Adipocyte (in vitro differentiated cells): ENCODE measurements at regions not wholly inside any gene's neighbourhood (a gene's known extent, or its start where the extent isn't known, plus 50 kb on each side); places are given as distances from the start of the nearest gene placed in this dataset.

Experiments used
- DNase-seq: peaks from one replicate; pipeline ENCODE4 v3.0.0-alpha.2; 2015; ENCODE audit warnings: low read depth
- H3K27me3 ChIP-seq: replicated peaks from 2 replicates; pipeline ENCODE4 v1.7.0; 2013; ENCODE audit warnings: mild to moderate bottlenecking, low read length, moderate library complexity; ENCODE audit not compliant: control insufficient read depth, insufficient read depth
- H3K36me3 ChIP-seq: 2 replicates; pipeline ENCODE4 v1.7.0; 2013; ENCODE audit warnings: low read length, mild to moderate bottlenecking, moderate library complexity; ENCODE audit not compliant: control insufficient read depth, insufficient read depth, severe bottlenecking
- H3K4me1 ChIP-seq: 2 replicates; pipeline ENCODE4 v1.7.0; 2013; ENCODE audit warnings: mild to moderate bottlenecking, low read length, moderate library complexity; ENCODE audit not compliant: control insufficient read depth, insufficient read depth
- H3K4me3 ChIP-seq: 2 replicates; pipeline ENCODE4 v1.7.0; 2013; ENCODE audit warnings: mild to moderate bottlenecking, low read length, moderate library complexity
- H3K9ac ChIP-seq: 2 replicates; pipeline ENCODE4 v1.7.0; 2013; ENCODE audit warnings: mild to moderate bottlenecking, low read length, moderate library complexity
- H3K9me3 ChIP-seq: 2 replicates; pipeline ENCODE4 v1.7.0; 2013; ENCODE audit warnings: mild to moderate bottlenecking, low read length, moderate library complexity; ENCODE audit not compliant: control insufficient read depth

DNA sequence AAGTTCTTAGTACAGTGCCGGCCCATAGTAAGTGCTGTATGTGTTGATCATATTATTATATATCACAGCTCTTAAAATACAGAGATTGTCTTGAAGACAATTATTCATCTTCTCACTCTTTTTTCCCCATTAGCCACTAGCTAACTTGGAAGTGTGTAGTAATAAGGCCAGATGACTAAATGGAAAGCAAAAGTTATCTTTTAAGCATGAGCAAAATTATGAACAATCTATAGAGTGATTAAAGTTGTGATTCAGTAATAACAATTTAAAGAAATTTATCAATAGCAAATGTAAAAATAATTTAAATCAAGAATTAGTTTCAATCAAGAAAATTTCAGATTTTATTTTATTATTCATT lies 630.9 kb upstream of the TBL1XR1 start:
- Histone ChIP-seq H3K36me3 (no peaks in the 10 kb centered on the region), H3K9ac (peak overlapping the region; percentile 71), H3K27me3 (no peaks in the 10 kb centered on the region), H3K4me1 (peaks cover 80% of the 10 kb centered on the region), H3K4me3 (peak overlapping the region; percentile 36), H3K9me3 (no peaks in the 10 kb centered on the region)
- no peak for DNase-seq

DNA sequence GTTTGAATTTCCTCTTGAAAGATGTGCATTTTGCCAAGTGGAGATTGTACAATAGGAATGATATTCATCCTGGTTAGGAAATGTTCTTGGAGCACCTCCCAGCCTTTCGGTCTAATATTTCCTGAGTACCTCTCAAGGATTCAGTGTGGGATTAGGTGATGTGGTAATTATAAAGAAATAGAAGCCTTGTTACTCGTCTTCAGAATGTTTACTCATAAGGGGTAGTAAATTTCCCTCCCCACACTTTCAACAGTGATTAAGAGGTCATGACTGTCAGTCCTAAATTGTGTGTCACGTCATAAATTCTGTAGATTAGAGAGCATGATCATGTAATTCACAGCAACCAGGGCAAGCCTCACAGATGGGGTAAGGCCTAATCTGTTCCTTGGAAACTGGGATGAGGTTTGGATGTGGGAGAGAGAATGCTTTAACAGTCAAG lies 633.1 kb upstream of the TBL1XR1 start:
- Histone ChIP-seq H3K4me1 (peaks cover 77% of the 10 kb centered on the region), H3K9me3 (no peaks in the 10 kb centered on the region), H3K4me3 (no peak overlapping the region), H3K36me3 (no peaks in the 10 kb centered on the region), H3K9ac (peak overlapping the region; percentile 27), H3K27me3 (no peaks in the 10 kb centered on the region)
- DNase-seq = peak; percentile 88

DNA sequence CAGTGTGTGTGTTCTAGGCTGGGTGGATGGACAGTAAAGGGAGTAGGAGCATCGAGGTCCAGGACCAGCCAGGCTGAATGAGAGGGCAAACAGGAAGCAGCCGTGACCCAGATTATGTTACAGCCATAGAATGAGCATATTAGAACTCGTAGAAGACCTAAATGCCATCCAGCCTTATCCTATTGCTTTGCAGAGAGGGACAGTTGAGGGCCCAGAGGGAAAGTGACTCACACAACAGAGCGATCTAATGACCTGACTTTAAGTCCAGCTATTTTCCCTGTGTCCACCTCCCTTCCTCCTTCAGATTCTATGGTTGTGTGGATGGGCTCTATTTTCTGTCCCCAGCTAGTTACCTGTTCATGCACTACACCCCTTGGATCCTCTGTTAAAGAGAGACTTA lies 634.1 kb upstream of the TBL1XR1 start:
- H3K9me3 ChIP-seq = no peaks in the 10 kb centered on the region
- H3K4me3 ChIP-seq = no peak overlapping the region
- DNase-seq = no peak
- H3K27me3 ChIP-seq = no peaks in the 10 kb centered on the region
- peak overlapping the region; percentile 27 for H3K9ac ChIP-seq
- no peaks in the 10 kb centered on the region for H3K36me3 ChIP-seq
- peaks cover 86% of the 10 kb centered on the region for H3K4me1 ChIP-seq

DNA sequence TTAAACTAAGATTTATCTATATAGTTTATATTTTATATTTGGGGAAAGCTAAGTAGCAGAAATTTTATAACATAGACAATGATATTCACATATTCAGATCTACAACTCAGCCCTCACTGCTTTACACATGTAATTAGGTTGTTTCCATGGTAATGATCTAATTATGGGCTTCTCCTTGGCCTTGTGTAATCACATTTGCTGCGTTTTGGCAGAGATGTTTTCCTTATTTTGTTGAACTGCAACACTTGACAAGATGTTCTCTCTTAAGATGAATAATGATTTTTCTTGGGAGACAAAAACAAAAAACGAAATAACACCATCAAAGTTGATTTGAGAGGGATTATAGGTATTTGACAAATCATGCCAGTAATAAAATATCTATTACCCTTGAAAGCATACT lies 635.6 kb upstream of the TBL1XR1 start:
- Histone ChIP-seq H3K4me3 (no peak overlapping the region), H3K4me1 (peaks cover 83% of the 10 kb centered on the region), H3K9me3 (no peaks in the 10 kb centered on the region), H3K27me3 (no peaks in the 10 kb centered on the region), H3K9ac (peak overlapping the region; percentile 35), H3K36me3 (no peaks in the 10 kb centered on the region)
- peak; percentile 31 for DNase-seq

DNA sequence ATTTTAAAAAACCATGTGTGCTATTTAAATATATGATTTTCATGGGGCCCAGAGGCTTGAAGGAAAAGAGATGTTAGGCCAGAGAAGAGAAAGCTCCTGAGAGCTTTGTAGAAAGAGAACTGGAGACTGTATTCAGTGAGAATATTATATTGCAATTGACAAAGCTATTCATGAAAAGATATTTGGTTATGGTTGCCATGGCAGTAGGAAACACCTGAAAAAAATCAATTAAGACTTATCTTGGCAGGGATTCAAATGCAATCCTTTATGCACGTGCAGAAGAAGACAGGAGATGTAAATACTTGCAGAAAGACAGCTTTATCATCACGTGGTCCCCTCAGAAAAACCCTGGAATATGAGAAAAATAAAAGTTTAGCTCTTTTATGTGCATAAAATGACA lies 636.0 kb upstream of the TBL1XR1 start:
- H3K4me1 ChIP-seq = peaks cover 79% of the 10 kb centered on the region
- H3K4me3 ChIP-seq = no peak overlapping the region
- H3K36me3 ChIP-seq = no peaks in the 10 kb centered on the region
- DNase-seq = no peak
- no peaks in the 10 kb centered on the region for H3K27me3 ChIP-seq
- H3K9ac ChIP-seq = peak overlapping the region; percentile 35
- H3K9me3 ChIP-seq = no peaks in the 10 kb centered on the region

DNA sequence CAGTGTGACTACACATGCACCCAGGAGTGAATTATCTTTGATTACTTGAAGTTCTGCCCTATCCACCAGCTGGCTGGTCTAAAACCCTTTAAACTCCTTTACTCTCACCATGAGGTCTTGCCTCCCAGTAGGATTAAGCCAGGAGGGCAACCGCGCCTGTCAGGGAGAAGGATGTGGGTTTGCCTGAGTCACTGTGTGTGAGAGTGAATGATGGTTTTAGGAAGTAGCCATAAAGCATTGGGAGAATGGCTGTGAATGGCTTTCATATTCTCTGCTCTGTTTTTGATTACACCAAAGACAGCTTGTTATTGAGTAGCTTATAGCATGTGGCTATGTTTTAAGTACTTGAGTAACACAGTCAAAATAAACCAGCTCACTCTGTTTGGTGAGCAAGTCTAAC lies 637.7 kb upstream of the TBL1XR1 start:
- H3K4me3 ChIP-seq = no peak overlapping the region
- no peaks in the 10 kb centered on the region for H3K9me3 ChIP-seq
- H3K9ac ChIP-seq = peak overlapping the region; percentile 55
- DNase-seq = peak; percentile 50
- H3K27me3 ChIP-seq = no peaks in the 10 kb centered on the region
- peaks cover 62% of the 10 kb centered on the region for H3K4me1 ChIP-seq
- H3K36me3 ChIP-seq = no peaks in the 10 kb centered on the region

DNA sequence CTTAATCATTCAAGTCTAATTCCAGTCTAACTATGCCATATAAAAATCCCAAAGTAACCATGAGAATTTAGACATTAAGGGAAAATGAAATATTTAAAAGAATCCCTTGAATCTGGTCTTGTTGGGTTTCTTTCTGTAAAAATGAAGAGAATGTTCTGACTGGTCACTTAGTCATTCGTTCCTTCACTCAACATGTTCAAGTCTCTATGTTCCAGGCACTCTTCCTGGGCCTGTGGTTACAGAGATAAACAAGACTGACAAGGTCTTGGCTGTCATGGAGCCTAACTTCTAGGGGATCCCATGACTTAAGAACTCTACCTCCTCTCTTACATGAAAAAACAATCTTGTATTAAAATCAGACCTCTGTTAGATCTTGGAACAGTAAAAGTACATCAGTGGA lies 638.6 kb upstream of the TBL1XR1 start:
- peaks cover 56% of the 10 kb centered on the region for H3K4me1 ChIP-seq
- no peaks in the 10 kb centered on the region for H3K27me3 ChIP-seq
- H3K36me3 ChIP-seq = no peaks in the 10 kb centered on the region
- no peaks in the 10 kb centered on the region for H3K9me3 ChIP-seq
- H3K4me3 ChIP-seq = no peak overlapping the region
- H3K9ac ChIP-seq = peak overlapping the region; percentile 74
- peak; percentile 68 for DNase-seq

DNA sequence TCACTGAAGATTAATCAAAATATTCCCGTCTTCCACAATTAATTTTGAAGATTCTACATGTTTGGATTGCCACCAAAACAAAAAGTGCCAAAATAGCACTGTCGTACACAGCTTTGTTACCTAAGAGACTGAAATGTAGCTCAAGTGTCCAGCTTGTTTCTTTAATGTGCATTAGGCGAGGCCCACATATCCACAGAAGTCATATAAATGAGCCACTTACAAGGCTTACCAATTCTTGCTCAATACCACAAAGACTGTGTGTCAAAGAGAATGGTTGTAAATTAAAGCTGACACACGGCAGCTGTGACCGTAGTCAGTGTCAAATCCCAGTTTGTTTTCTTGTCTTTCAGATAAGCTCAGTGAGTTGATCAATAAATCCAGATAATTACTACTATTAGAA lies 639.4 kb upstream of the TBL1XR1 start:
- Histone ChIP-seq H3K36me3 (no peaks in the 10 kb centered on the region), H3K9ac (peak overlapping the region; percentile 74), H3K27me3 (no peaks in the 10 kb centered on the region), H3K4me1 (peaks cover 49% of the 10 kb centered on the region), H3K4me3 (no peak overlapping the region), H3K9me3 (no peaks in the 10 kb centered on the region)
- DNase-seq = no peak

DNA sequence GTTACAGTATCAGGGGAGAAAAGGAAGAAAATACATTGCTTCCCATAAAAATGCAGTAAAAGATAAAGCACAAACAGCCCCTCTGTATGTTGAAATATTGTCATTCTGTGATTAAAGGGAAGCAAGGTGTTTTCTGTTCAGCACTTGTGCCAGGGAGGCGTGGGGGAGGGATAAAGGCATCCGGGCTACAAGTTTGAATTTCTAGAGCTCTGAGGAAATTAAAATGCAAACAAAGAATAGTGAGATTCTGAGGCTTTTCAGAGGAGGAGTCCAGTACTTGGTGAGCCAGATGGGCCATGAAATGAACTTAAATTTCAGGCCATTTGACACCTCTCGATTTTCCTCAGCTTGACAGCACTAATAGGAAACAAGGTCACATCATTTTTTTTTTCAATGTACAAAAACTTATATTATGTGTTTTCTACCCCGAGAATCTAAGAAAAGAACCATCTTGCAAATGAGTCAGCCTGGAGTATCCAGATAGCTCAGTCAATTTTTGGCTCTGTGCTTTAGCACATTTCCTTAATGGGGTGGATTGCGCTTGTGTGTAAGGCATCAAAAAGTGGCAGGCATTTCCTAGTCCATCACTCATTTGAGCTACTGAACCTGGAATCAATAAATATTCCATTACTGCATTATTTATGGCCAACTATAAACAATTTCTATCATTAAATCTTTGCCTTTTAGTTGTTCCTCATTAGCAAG lies 640.8 kb upstream of the TBL1XR1 start:
- H3K4me3 ChIP-seq = no peak overlapping the region
- H3K9ac ChIP-seq = no peak overlapping the region
- no peaks in the 10 kb centered on the region for H3K9me3 ChIP-seq
- DNase-seq = no peak
- no peaks in the 10 kb centered on the region for H3K36me3 ChIP-seq
- peaks cover 40% of the 10 kb centered on the region for H3K4me1 ChIP-seq
- no peaks in the 10 kb centered on the region for H3K27me3 ChIP-seq

DNA sequence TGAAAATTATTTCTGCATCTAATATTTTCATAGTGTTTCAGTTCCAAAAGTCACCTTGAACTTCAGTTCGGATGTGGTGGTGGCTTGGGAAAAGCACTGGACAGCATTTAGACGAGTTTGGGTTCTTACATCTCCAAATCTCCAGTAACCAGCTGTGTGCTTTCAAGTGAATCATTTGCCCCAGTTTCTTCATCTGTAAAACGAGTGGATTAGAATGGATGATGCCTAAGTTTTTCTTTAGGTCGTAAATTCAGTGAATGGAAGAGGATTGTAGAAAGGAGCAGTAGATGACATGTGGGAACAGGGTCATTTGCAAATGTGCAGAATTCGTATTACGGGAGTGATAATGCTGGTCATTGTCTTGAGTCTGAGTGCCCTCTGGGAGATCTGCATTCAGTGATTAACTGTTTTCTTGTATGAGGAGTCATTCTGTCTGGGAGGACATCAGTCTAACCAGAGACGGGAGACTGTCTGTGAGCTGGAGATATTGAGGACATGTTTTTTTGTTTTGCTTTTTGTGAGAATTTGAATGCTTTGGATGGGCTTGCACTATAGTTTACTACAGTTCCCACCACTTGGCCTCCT lies 641.6 kb upstream of the TBL1XR1 start:
- no peaks in the 10 kb centered on the region for H3K27me3 ChIP-seq
- DNase-seq = no peak
- H3K4me1 ChIP-seq = peaks cover 32% of the 10 kb centered on the region
- no peaks in the 10 kb centered on the region for H3K36me3 ChIP-seq
- H3K9me3 ChIP-seq = no peaks in the 10 kb centered on the region
- H3K4me3 ChIP-seq = no peak overlapping the region
- no peak overlapping the region for H3K9ac ChIP-seq

DNA sequence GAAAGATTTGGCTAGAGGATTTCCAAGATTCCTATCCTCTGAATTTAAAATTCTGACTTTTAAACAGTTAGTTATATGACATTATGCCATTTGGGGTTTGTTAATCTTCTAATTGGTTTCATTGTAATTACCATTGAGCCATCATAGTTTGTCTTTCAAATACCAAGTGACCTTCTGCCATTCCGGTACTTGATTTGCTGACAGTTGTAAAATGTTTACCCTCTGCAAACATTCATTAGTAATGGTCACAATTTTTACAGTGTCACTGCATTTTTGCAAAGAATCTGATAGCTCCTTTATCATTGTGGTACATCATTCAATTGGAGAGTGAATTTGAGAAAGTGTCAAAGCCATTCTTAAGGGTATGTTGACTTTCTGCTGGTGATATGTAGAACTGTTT lies 645.0 kb upstream of the TBL1XR1 start:
- Histone ChIP-seq H3K9ac (no peak overlapping the region), H3K4me1 (peaks cover 3% of the 10 kb centered on the region), H3K36me3 (no peaks in the 10 kb centered on the region), H3K9me3 (no peaks in the 10 kb centered on the region), H3K27me3 (no peaks in the 10 kb centered on the region), H3K4me3 (no peak overlapping the region)
- DNase-seq = no peak
